ENCODE measurements at regions not wholly inside any gene's neighbourhood (a gene's known extent, or its start where the extent isn't known, plus 50 kb on each side); places are given as distances from the start of the nearest gene placed in this dataset.

DNA sequence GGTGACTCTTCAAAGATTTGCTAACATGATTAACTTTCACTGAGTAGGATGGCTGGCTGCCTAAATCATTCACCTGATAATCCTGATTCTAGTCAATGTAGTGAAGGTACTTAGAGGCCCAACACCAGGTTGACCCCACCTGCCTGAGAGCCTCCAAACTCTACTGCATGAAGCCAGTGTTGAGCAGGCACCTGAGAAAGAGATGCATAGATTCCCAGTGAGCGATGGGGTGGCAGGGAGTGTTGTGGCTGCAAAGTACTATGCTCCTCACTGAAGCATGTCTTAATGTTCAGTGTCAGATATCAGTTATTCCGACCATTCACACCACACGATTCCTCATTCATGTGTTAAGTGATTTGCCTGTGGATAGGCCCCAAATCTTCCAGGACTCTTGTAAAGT lies 804.4 kb downstream of the TLE4 start:
- no peaks in the 10 kb centered on the region for H3K79me2 ChIP-seq (ENCODE audit: low read depth)
- peaks cover 6% of the 10 kb centered on the region; the same call in 1 of the 2 replicates for H3F3A ChIP-seq (ENCODE audit: insufficient read depth, low read depth)
- H4K20me1 ChIP-seq (ENCODE audit: insufficient read depth), result no peaks in the 10 kb centered on the region
- no peaks in the 10 kb centered on the region for H3K9me3 ChIP-seq (ENCODE audit: insufficient read depth, low read depth)
- H3K27ac ChIP-seq, result no peak overlapping the region
- H3K27me3 ChIP-seq (ENCODE audit: insufficient read depth, low read depth), result peaks cover 3% of the 10 kb centered on the region; the same call in 1 of the 2 replicates
- no TSS peak for BruUV-seq (replicated peaks)
- H3K9me2 ChIP-seq (ENCODE audit: insufficient read depth), result no peaks in the 10 kb centered on the region; the same call in 1 of the 2 replicates
- TF ChIP-seq, protein P1, sequence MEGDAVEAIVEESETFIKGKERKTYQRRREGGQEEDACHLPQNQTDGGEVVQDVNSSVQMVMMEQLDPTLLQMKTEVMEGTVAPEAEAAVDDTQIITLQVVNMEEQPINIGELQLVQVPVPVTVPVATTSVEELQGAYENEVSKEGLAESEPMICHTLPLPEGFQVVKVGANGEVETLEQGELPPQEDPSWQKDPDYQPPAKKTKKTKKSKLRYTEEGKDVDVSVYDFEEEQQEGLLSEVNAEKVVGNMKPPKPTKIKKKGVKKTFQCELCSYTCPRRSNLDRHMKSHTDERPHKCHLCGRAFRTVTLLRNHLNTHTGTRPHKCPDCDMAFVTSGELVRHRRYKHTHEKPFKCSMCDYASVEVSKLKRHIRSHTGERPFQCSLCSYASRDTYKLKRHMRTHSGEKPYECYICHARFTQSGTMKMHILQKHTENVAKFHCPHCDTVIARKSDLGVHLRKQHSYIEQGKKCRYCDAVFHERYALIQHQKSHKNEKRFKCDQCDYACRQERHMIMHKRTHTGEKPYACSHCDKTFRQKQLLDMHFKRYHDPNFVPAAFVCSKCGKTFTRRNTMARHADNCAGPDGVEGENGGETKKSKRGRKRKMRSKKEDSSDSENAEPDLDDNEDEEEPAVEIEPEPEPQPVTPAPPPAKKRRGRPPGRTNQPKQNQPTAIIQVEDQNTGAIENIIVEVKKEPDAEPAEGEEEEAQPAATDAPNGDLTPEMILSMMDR (conservative IDR thresholded peaks at IDR 0.05), result no peak
- no peak for TF ChIP-seq EZH2 (IDR thresholded peaks at IDR 0.05; ENCODE audit: low read depth)
- H3K4me1 ChIP-seq (replicated peaks; ENCODE audit: insufficient read depth), result 0 out of 2 replicates have a peak, but pooled peaks cover 10% of the 10 kb centered on the region
- POLR2A ChIA-PET (ENCODE audit: unreplicated experiment), result no interaction called here
- intact Hi-C loops (cut with micrococcal nuclease; ENCODE audit: unreplicated experiment), result no loop called here
- no peak overlapping the region for H2AFZ ChIP-seq
- H3K36me3 ChIP-seq (ENCODE audit: low read depth), result no peaks in the 10 kb centered on the region
- DNase-seq, result no peak
- H3K4me3 ChIP-seq, result no peak overlapping the region
- CTCF ChIA-PET, result no interaction called here
- no peak overlapping the region for H3K4me2 ChIP-seq

DNA sequence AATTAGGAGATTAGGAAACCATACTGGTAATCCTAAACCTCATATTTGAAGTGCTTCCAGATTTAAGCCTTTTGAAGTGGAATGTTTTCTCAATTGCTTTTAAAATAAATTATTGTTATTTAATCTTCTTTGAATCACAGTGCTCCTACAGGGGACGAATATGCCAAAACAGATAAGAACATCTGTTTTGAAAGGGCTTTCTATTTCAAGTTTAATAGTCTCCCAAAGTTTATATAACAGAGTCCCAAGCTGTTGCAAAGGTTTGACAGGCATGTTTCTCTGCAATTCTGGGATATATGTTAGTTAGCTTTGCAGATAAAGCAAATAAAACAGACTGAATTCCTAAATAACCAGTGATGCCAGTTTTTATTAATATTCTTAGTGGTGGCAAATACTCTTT lies 803.7 kb downstream of the TLE4 start:
- Histone ChIP-seq H2AFZ (no peak overlapping the region), H3F3A (ENCODE audit: insufficient read depth, low read depth) (peaks cover 6% of the 10 kb centered on the region; the same call in 1 of the 2 replicates), H4K20me1 (ENCODE audit: insufficient read depth) (no peaks in the 10 kb centered on the region), H3K27me3 (ENCODE audit: insufficient read depth, low read depth) (peaks cover 3% of the 10 kb centered on the region; the same call in 1 of the 2 replicates), H3K4me3 (no peak overlapping the region), H3K4me2 (no peak overlapping the region), H3K9me3 (ENCODE audit: insufficient read depth, low read depth) (no peaks in the 10 kb centered on the region), H3K4me1 (replicated peaks; ENCODE audit: insufficient read depth) (0 out of 2 replicates have a peak, but pooled peaks cover 10% of the 10 kb centered on the region), H3K9me2 (ENCODE audit: insufficient read depth) (no peaks in the 10 kb centered on the region; the same call in 1 of the 2 replicates), H3K36me3 (ENCODE audit: low read depth) (no peaks in the 10 kb centered on the region), H3K79me2 (ENCODE audit: low read depth) (no peaks in the 10 kb centered on the region), H3K27ac (no peak overlapping the region)
- ChIA-PET CTCF (no interaction called here), POLR2A (ENCODE audit: unreplicated experiment) (no interaction called here)
- BruUV-seq (replicated peaks), result no TSS peak
- TF ChIP-seq EZH2 (IDR thresholded peaks at IDR 0.05; ENCODE audit: low read depth), result no peak
- TF ChIP-seq, protein P1 (conservative IDR thresholded peaks at IDR 0.05), result no peak
- intact Hi-C loops (cut with micrococcal nuclease; ENCODE audit: unreplicated experiment), result no loop called here
- no peak for DNase-seq

DNA sequence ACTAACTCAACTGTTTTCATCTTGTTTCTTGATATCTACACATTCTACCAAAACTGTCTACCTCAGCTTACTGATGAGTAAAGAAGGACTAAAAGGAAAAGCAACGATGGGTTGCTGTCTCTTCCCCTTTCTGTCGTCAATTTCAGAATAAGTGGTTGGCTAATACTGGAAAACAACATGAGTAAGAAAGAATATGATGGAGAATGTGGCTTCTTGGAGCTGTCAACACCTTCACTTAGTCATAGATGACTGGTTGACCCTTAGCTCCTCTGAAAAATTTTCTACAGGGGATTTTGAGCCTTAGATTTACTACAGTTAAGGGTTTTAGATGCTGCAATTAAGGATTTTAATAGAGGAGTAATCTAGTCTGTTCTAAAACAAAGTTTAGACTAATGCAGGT lies 797.9 kb downstream of the TLE4 start:
- ChIA-PET POLR2A (ENCODE audit: unreplicated experiment) (no interaction called here), CTCF (no interaction called here)
- DNase-seq, result no peak

More for the DNA sequence above, 797.9 kb downstream of the TLE4 start:
- Histone ChIP-seq H3K4me2 (no peak overlapping the region), H3K4me1 (replicated peaks; ENCODE audit: insufficient read depth) (no peaks in the 10 kb centered on the region), H3K27ac (no peak overlapping the region), H2AFZ (no peak overlapping the region), H3K9me3 (ENCODE audit: insufficient read depth, low read depth) (no peaks in the 10 kb centered on the region), H3K36me3 (ENCODE audit: low read depth) (no peaks in the 10 kb centered on the region), H3K27me3 (ENCODE audit: insufficient read depth, low read depth) (peaks cover 3% of the 10 kb centered on the region; the same call in 1 of the 2 replicates), H3F3A (ENCODE audit: insufficient read depth, low read depth) (no peaks in the 10 kb centered on the region), H3K79me2 (ENCODE audit: low read depth) (no peaks in the 10 kb centered on the region), H4K20me1 (ENCODE audit: insufficient read depth) (no peaks in the 10 kb centered on the region), H3K9me2 (ENCODE audit: insufficient read depth) (no peaks in the 10 kb centered on the region; the same call in 1 of the 2 replicates), H3K4me3 (no peak overlapping the region)
- no TSS peak for BruUV-seq (replicated peaks)
- intact Hi-C loops (cut with micrococcal nuclease; ENCODE audit: unreplicated experiment), result no loop called here
- TF ChIP-seq, protein P1 (conservative IDR thresholded peaks at IDR 0.05), result no peak
- TF ChIP-seq EZH2 (IDR thresholded peaks at IDR 0.05; ENCODE audit: low read depth), result no peak
